ENCODE measurements at regions not wholly inside any gene's neighbourhood (a gene's known extent, or its start where the extent isn't known, plus 50 kb on each side); places are given as distances from the start of the nearest gene placed in this dataset.
A peak's percentile ranks its signal among the peaks of the same experiment; 100 is the strongest.

DNA sequence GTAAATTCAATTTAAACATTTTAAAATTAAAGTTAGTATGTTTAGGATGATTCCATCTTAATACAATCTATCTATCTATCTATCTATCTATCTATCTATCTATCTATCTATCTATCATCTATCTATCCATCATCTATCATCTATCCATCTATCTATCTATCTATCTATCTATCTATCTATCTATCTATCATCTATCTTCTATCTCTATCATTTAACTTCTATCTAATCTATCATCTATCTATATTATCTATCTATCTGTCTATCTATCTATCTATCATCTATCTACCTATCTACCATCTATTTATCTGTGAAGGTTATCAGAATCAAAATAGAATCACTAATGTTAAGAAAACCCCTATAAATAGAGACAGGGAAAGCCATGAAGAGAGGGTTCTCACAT is 78.3 kb downstream of the RAMP3 start:
- no peak for DNase-seq

DNA sequence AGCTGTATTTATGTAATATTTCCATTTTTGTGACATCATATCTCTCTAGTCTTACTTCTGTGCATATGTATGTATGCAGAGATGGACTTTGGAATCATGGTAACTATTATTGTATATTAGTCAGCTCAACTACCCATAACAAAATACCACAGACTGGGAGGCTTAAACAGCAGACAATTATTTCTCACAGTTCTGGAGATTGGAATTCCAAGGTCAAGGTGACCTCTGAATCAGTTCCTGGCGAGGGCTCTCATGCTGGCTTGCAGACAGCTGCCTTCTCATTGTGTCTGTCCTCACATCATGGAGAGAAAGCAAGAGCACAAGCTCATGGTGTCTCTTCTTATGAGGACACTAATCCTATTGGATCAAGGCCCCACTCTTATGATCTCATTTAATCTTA is 79.1 kb downstream of the RAMP3 start:
- no peak for DNase-seq

DNA sequence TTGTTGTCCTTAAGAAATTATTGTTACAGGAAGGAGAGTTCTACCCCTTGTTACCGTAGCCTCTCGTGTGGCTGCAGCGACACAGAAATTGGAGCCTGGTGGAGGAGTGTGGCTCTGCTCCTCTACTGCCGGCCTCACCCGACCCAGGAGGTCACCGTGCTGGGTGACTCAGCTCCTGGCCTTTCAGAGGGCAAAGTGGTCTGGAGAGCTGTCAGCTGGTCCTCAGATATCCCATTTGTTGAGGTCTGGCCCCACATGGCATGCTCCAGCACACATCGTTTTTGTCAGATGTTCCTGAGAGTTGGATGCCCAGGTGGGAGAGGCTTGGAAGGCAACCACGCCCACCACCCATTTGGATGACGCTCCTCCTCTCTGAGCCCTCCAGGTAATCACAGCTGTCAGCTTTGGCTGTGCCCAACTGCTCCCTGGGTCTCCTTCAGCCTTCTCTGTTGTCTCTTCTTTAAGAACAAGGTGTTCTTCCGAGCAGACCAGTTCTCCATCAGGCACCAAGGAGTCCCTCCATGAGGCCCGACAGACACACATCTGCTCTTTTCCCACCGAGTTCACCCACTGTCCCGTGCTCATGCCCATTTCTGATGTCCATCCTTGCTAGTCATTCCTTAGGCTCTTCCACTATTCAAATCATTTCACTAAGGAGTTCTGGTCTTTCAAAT is 80.3 kb downstream of the RAMP3 start:
- DNase-seq, result no peak

DNA sequence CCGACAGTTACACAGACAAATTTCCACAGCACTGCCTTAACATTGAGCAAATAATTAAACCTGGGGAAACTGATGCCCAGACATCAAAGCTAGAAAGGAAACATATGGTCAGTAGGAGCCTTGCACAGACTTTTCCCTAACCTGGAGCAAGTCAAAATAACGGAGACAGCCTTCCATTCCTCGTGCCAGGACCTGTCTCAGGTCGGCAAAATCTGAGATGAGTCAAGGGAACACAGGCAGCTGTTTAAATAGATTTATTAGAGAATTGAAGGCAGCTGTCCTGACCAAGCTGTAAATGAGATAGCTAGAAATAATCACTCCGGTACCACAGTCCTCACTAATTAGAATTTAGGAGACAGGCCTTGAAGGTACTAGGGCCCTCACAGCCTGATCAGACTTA is 81.2 kb downstream of the RAMP3 start:
- DNase-seq, result no peak

DNA sequence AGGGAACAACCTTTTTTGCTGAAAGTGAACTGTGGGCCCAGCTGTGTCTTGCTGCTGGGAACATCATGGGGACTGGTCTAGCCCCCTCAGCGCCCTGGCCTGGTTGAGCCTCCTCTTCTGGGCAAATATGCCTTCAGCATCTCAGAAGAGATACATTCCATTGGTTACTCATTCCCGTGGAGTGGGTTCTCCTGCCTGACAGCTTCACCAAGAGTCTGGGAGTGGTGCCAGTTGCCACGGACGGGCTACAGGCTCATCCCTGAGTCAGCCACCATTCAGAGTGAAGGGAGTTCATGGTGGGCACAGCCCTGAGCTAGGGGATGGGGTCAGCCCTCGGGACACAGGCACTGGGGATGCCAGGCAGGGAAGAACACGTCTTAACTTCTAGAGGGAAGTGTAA is 81.9 kb downstream of the RAMP3 start:
- peak; percentile 15 for DNase-seq

DNA sequence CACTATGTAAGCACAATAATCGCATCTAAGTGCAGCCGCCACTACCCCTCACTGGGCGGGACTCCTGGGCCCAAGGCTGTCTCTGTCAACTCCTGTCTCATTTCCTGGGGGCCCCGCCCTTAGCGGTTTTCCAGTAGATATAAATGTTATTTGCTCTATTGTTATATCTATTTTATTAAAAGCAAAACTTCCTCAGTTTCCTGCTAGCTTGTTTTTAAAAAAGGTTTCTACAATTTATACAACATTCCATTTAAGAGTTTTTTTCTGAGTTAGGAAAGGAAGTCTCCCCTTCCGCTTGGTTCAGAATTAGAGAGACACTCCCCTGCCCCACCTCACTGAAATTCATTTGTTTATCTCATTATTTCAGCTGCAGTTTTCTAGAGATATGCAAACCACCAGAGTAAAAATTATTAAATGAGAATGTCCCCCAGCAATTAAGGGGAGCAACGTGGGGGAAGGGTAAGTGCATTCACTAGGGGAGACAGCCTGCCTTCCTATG is 82.7 kb downstream of the RAMP3 start:
- DNase-seq, result no peak

DNA sequence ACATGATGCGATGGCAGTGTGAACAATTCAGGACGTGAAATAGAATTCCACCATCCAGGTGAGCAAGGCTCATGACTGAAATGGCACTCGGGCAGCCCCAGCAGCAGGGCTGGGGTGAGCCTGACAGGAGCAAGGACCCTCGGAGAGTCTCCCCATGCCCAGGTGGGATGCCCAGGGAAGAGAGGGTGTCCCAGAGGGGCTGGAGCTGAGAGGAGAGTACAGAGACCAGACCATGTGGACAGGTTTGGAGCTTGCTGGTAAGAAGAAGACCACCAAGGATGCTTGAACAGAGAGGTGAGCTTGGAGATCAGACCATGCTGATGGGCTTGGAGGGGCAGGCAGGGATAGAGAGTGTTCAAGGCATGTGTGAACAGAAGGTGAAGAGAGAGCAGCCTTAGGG is 83.3 kb downstream of the RAMP3 start:
- no peak for DNase-seq

DNA sequence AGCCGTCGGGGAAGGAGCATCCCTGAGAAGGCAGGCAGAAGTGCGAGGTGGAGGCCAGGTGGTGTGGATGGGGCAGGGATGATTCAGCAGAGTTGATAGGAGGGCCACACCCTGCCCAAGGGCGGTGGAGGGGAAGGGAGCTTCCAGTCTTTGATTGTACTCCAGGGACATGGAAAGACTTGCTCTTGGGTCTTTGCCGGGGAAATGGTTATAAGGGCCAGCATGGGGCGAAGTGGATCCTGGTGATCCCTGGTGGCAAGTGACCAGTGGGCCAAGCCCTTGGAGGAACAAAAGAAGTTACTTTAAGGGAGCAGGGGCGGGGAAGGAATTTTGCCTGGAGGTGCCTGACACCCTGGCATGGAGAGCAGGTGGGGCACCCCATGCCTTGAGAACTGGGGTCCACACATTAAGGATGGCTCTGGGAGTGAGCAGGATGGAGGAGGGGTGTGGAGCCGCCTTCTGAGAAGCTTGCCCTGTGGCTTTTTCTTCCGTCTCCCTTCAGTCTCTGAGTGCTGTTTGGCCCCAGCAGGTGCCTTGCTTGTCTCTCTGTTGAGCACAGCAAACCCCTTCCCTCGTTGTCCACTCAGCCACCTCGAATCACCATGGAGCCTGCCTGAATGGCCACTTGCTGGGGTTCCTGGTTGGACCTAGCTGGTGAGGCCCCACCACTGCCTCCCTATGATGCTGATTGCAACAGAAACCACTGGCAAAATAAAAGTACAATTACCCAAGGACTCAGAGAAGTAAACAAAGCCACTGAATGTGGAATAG is 83.9 kb downstream of the RAMP3 start:
- DNase-seq, result no peak

DNA sequence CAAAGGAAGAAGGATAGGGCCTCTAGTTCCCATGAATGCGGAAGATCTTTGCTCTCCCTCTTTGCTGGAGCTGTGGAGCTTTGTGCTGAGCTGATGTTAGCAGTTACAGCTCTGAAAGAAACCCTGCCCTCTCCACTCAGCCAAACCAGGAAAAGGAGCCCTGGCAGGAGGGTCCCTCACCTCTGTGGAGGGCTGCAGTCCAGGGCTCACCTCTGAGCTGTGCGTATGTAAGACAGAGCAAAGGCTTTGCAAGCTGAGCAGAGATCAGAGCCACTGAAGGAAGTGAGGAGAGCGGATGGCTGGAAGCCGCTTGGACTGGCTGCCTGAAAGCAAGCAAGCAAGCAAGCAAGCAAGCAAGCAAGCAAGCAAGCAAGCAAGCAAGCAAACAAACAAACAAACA is 84.7 kb downstream of the RAMP3 start:
- DNase-seq, result no peak

DNA sequence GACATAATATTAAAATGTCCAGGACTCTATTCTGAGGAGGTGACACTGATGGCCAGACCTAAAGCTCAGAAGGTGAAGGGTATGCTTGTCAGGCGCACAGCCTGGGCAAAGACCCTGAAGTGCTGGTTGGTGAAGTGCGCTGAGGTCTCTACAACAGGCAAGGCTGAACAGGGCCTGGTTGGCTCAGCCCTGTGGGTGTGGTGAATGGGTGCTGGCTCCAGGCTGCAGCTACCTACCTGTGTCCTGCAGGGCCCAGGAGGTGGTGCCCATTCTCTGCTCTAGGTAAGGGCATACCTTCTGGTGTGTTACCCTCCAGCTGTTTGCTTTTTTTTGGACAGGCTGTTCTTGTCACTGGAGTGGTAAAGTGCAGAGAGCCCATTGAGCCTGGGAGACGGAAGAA is 85.1 kb downstream of the RAMP3 start:
- no peak for DNase-seq

DNA sequence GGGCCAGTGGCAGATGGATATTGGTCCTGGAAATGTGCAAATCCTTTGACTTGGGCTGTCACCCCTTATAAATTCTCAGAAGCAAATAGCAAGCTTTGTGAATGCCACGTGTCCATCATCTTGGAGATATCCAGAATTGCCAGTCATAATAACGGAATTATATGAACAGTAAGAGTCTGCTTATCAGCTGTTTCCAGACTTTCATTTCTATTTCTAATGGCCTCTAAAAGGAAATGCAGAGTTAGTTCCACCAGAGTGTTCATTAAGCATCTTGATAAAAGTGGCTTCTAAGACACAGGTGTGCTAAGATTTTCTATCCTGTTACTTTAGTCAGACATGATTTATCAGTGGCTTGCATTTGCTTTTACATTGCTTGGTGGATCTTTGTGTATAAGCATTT is 87.4 kb downstream of the RAMP3 start:
- DNase-seq, result no peak

DNA sequence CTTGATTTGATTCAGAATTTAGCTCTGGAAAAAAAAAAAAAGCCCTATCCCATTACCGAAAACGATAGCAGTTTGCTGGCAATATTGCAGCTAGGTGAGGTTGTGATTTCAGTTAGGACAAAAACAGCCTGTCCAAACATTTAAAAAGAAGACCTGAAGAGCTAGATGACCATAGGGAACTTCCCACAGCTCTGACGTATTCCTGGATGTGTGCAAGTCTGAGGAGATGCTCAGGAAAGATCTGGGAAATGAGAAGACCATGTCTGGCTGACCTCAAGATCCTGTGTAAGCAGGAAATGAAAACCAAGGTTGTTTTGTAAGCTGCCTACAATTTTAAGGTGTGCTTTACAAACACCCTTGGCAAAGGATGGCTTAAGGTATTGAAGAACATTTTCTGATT is 88.7 kb downstream of the RAMP3 start:
- DNase-seq, result no peak

DNA sequence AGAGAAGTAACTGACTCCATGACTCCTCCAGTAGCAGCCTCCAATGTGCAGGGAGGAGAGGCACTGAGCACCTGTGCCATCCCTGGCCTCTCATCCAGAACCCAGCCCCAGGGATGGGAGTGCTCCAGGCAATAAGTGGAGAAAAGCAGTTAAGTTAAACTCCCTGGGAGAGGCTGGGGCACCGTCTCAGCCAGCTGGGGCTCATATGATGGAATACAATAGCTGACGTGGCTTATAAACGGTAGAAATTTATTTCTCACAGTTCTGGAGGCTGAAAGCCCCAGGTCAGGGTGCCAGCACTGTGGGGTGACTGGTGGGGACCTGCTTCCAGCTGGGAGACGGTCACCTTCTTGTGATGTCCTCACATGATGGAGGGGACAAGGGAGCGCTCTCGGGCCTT is 94.7 kb downstream of the RAMP3 start:
- no peak for DNase-seq

DNA sequence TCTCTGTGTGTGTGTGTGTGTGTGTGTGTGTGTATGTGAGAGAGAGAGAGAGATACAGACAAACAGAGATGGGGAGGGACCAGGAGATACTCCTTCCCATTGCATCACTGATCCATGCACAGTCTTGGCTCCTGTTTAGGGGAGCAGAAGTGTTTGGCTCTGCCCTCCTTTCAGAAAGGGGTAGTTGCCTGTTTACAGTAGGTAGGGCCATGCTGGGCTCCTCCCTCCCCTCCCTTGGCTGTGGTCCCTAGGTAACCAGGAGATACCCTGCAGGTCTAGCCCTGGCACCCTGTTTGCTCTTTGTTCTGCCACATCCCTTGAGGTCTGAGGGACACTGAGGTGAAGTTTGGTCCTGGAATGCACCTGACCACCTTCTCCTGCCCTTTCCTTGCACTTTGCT is 95.3 kb downstream of the RAMP3 start:
- no peak for DNase-seq

DNA sequence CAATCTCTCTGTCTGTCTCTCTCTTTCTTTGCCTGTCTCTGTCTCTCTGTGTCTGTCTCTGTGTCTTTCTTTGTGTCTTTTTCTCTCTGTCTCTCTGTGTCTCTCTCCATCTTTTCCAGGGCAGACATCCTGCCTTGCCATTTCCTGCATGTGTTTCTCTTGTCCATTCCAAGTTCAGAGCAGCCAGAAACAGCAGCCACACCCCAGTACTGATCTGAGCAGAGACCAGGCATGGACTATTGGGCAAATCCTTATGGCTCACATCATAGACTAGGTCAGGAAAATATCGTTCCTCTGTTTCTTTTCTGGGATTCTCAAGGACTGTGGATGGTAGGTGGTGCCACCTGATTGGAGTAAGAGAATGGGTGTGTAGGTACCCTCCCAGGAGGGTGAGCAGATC is 95.8 kb downstream of the RAMP3 start:
- no peak for DNase-seq

DNA sequence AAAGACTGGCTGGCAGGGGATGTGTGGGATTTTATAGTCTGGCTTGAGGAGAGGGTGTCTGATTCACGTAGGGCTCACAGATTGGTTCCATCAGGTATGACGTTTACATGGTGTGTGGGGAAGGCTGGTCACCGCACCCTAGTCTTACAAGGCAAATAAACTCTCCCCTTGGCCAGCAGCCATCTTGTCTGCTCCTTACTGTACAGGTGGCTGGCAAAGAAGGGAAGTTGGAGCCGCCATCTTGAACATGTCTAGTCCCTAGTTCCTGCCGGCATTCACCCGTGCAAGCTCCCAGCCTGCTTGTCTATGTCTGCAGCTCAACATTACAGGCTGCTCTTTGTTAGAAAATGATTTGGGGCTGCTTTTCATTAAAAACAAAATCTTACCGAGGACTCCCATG is 97.6 kb downstream of the RAMP3 start:
- no peak for DNase-seq

DNA sequence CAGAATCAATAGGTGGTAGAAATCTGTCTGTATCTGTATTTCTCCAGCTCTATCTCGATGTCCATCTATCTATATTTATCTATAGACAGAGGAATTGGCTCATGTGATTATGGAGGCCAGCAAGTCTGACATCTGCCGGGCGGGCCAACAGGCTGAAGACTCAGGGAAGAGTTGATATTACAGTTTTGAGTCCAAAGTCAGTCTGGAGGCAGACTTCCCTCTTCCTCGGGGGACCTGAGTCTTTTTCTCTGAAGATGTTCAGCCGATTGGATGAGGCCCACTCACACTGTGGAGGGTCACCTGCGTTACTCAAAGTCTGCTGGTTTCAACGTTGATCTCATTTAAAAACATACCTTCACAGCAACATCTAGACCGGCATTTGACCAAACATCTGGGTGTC is 98.7 kb downstream of the RAMP3 start:
- DNase-seq, result no peak

DNA sequence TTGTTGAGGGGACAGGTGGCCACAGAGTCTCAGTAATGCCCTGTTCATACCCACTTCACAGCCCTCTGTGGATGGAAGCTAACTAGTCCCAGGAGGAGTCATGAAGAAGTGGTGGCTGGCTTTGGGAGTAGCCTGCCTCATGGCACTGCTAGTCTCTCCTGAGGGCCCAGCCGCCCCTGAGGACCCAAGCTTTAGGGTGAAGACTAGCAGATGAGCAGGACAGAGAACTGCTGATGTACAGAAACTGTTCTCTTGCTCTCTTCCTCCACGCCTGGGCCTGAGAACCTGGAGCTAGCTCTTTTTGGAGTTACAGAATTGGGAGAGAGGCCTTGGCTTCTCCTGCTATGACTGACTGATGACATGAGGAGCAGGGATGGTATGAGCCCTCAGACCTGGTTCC is 99.2 kb downstream of the RAMP3 start:
- no peak for DNase-seq

DNA sequence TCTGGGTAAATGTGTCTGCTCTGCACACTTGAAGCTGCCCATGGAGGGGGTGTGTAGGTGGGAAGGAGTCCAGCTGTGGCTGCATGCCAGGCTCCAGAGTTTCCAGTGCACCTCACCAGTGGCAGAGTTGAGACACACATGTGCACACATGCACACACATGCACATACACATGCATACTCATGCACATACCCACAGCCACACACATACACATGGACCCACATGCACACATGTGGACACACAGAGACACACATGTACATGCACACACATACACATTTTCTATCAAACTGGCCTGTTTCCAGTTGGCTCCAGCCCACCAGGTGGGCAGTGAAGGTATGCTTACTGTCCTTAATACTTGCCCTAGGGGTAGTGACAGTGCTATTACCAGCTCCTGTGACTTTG is 99.7 kb downstream of the RAMP3 start:
- no peak for DNase-seq

DNA sequence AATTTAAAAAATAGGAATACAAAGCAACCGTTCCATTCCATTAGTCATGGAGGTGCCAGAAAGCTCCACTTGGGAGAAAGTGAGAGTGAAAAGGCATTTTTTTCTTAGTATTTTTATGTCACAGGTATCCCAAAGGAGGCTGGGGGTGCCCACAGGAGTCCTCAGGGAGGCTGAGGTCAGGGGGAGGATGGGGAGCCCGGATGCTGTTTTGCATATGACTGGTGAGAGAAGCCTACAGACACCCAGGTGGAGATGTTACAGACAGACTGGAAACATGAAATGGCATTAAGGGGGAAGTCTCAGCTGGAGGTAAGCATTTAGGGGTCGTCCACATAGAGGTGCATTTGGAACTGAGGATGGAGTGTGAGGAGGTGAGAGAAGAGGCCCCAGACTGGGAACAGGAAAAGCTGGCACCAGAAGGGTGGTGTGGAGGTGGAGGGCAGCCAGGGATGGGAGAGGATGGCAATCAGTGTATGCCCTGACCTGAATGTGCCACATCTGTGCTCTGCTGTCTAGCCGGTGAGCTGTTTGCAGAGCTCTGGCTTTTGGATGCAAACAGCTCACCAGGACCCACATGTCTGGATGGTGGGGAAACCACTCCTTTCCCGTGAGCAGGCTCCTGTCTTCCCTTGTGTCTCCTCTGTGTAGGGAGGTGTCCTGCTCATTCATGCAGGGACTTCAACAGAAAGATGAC is 101.1 kb downstream of the RAMP3 start:
- DNase-seq, result no peak

DNA sequence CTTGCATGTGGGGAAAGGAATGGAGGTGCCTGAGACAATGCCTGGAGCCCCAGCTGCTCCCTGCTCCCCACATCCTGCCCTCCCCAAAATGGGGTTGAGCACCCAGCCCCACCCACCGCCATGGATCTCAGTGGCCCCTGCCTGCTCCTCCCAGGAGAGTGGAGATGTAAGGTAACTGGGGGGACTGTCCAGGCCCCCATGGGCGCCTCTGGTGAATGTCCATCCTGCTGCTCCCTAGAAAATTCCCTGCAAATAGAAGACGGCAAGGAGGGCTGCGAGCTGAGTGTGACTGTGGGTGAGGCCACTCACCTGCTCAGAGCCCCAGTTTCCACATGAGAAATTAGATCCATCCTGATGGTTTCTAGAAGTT is 101.6 kb downstream of the RAMP3 start:
- DNase-seq, result no peak

DNA sequence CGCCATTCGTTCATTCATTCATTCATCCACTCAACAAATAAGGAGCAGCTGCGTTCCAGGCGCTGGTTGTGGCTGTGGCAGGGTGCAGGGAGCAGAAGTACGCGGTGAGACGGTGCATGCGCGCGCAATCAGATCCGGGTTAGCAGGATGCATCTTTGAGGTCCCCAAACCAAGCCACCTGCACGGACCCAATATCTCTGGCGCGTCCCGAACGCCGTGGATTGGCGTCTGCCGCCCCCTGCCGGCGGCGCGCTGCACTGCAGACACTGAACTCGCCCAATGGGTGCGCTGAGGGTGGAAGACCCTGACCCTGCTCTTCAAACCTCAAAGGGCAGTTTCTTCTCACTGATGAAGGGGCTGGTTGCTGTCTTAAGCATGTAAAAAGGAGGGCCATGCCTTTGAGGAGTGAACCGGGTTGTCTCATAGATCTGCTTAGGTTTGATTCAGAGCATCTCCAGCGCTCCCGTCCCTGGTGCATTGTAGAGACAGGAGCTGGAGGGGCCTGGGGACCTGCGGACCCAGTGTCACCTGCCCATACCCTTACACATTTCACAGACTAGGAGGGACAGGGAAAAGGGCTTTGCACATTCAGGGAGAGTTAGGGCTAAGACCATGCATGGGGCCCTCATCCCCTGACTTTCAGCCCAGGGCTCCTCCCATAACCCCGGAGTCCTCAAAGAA is 102.5 kb downstream of the RAMP3 start:
- peak; percentile 14 for DNase-seq

DNA sequence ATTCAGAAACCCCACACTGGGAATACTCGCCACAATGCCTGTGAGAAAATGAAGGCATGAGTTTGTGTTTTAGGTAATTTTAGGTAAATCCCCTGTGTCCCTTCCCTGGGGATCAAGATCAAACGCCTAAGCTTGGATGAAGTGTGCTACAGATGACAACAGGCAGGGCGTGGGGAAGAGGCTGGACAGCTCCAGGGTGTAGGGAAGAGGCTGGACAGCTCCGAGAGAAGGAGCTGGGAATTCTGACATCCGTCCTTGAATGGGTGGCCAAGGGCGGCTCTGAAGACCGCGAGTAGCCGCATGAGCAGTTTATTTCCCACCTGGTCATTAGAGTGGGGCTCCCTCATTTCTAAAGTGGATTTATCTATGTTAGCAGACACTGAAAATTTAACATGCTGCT is 109.7 kb downstream of the RAMP3 start:
- DNase-seq, result no peak

DNA sequence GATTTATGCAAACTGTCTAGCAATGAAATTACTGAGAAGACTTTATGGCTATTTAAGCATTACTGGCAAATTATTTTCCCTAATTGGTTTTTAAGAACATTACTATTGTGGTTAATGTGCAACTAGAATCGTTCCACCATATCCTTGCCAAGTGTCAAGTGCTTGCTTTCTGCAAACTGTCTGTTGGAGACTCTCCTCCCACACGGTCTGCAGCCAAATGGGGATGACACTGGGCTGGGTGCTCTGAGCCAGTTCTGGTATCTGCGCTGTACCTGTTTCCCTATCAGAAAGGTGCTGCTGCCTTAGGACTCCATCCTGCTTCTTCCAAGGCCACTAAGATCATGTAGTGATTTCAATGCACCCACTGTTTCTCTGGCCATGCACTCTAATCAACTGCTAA is 110.4 kb downstream of the RAMP3 start:
- DNase-seq, result no peak

Data from GOT3 (cell line).